Neural progenitor cell (in vitro differentiated cells): ENCODE measurements at regions not wholly inside any gene's neighbourhood (a gene's known extent, or its start where the extent isn't known, plus 50 kb on each side); places are given as distances from the start of the nearest gene placed in this dataset.

Source experiments
- DNase-seq: peaks from one replicate; pipeline ENCODE4 v3.0.0-alpha.2; 2016; ENCODE audit warnings: low spot score
- H2AFZ ChIP-seq: fragments of 200-600 bp; sonication (generic); replicated peaks from 2 replicates; pipeline ENCODE4 v1.6.1; 2016; ENCODE audit warnings: antibody characterized with exemption
- H3F3A ChIP-seq: fragments of 200-600 bp; sonication (generic); 2 replicates; pipeline ENCODE4 v1.6.1; 2016; ENCODE audit warnings: antibody characterized with exemption, low read depth
- H3K27ac ChIP-seq: fragments of 200-600 bp; sonication (generic); 2 replicates; pipeline ENCODE4 v1.5.1; 2016; ENCODE audit warnings: mild to moderate bottlenecking
- H3K27me3 ChIP-seq: fragments of 200-600 bp; sonication (generic); 2 replicates; pipeline ENCODE4 v1.6.1; 2016; ENCODE audit warnings: mild to moderate bottlenecking, moderate library complexity
- H3K36me3 ChIP-seq: fragments of 200-600 bp; sonication (generic); 2 replicates; pipeline ENCODE4 v1.5.1; 2016
- H3K4me1 ChIP-seq: fragments of 200-600 bp; sonication (generic); 2 replicates; pipeline ENCODE4 v1.6.1; 2016; ENCODE audit warnings: mixed run types
- H3K4me2 ChIP-seq: fragments of 200-600 bp; sonication (generic); 2 replicates; pipeline ENCODE4 v1.6.1; 2016
- H3K4me3 ChIP-seq: fragments of 200-600 bp; sonication (generic); 2 replicates; pipeline ENCODE4 v1.5.1; 2016
- H3K79me2 ChIP-seq: fragments of 200-600 bp; sonication (generic); 2 replicates; pipeline ENCODE4 v1.6.1; 2016; ENCODE audit warnings: low read depth
- H3K9ac ChIP-seq: fragments of 200-600 bp; sonication (generic); 2 replicates; pipeline ENCODE4 v1.6.1; 2016
- H3K9me3 ChIP-seq: fragments of 200-600 bp; sonication (generic); 2 replicates; pipeline ENCODE4 v1.5.1; 2016; ENCODE audit warnings: low read depth
- H4K20me1 ChIP-seq: fragments of 200-600 bp; sonication (generic); 2 replicates; pipeline ENCODE4 v1.6.1; 2016; ENCODE audit warnings: low read depth
- H3K27ac Mint-ChIP-seq: 3 replicates; pipeline ENCODE4 v1.8.0; 2021; ENCODE audit warnings: mixed read lengths
- H3K27me3 Mint-ChIP-seq: 2 replicates; pipeline ENCODE4 v1.8.0; 2022; ENCODE audit warnings: low read depth, mild to moderate bottlenecking, inconsistent platforms, moderate library complexity, mixed read lengths; ENCODE audit not compliant: insufficient read depth
- H3K36me3 Mint-ChIP-seq: 3 replicates; pipeline ENCODE4 v1.8.0; 2021; ENCODE audit warnings: mixed read lengths
- H3K4me1 Mint-ChIP-seq: 3 replicates; pipeline ENCODE4 v1.8.0; 2021; ENCODE audit warnings: mixed read lengths
- H3K4me3 Mint-ChIP-seq: 3 replicates; pipeline ENCODE4 v1.8.0; 2021; ENCODE audit warnings: mild to moderate bottlenecking, moderate library complexity, mixed read lengths
- H3K9me3 Mint-ChIP-seq: 3 replicates; pipeline ENCODE4 v1.8.0; 2020; ENCODE audit warnings: mixed read lengths
- EZH2 ChIP-seq: fragments of 200-600 bp; sonication (generic); IDR thresholded peaks from 2 replicates; pipeline ENCODE4 v1.6.1; 2017; ENCODE audit warnings: antibody characterized with exemption, mild to moderate bottlenecking, moderate library complexity
- EZH2phosphoT487 ChIP-seq: fragments of 200-600 bp; sonication (generic); IDR thresholded peaks from 2 replicates; pipeline ENCODE4 v1.6.1; 2017; ENCODE audit warnings: antibody characterized with exemption
- TF ChIP-seq, protein P1 (sequence below): fragments of 200-600 bp; sonication (generic); IDR thresholded peaks from 2 replicates; pipeline ENCODE4 v1.5.1; 2017; ENCODE audit warnings: antibody characterized with exemption, mild to moderate bottlenecking

DNA sequence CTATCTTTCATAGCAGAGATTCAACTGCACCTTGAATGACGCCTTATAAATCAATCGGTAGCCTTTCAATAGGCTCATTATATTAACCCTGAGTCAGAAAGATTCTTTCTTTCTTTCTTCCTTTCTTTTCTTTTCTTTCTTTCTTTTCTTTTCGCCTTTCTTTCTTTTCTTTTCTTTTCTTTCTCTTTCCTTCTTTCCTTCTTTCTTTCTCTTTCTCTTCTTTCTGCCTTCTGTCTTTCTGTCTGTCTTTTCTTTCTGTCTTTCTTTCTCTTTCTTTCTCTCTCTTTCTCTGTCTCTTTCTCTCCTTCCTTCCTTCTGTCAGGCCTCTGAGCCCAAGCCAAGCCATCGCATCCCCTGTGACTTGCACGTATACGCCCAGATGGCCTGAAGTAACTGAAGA lies 86.0 kb upstream of the CLINT1 start:
- Mint-ChIP-seq H3K27me3 (no peaks in the 10 kb centered on the region), H3K4me1 (peaks cover 9% of the 10 kb centered on the region), H3K27ac (peak overlapping the region; percentile 7), H3K36me3 (no peaks in the 10 kb centered on the region), H3K9me3 (no peaks in the 10 kb centered on the region), H3K4me3 (no peak overlapping the region)
- no peaks in the 10 kb centered on the region for H4K20me1 ChIP-seq
- H3K9me3 ChIP-seq, result no peaks in the 10 kb centered on the region
- no peak for DNase-seq
- no peak overlapping the region for H3K4me3 ChIP-seq
- no peak overlapping the region for H3K27ac ChIP-seq
- no peak overlapping the region for H2AFZ ChIP-seq
- no peaks in the 10 kb centered on the region for H3K79me2 ChIP-seq
- no peaks in the 10 kb centered on the region for H3K27me3 ChIP-seq
- peaks cover 3% of the 10 kb centered on the region for H3K4me1 ChIP-seq
- H3K9ac ChIP-seq, result no peak overlapping the region
- TF ChIP-seq EZH2 (no peak), EZH2phosphoT487 (no peak)
- TF ChIP-seq, protein P1, sequence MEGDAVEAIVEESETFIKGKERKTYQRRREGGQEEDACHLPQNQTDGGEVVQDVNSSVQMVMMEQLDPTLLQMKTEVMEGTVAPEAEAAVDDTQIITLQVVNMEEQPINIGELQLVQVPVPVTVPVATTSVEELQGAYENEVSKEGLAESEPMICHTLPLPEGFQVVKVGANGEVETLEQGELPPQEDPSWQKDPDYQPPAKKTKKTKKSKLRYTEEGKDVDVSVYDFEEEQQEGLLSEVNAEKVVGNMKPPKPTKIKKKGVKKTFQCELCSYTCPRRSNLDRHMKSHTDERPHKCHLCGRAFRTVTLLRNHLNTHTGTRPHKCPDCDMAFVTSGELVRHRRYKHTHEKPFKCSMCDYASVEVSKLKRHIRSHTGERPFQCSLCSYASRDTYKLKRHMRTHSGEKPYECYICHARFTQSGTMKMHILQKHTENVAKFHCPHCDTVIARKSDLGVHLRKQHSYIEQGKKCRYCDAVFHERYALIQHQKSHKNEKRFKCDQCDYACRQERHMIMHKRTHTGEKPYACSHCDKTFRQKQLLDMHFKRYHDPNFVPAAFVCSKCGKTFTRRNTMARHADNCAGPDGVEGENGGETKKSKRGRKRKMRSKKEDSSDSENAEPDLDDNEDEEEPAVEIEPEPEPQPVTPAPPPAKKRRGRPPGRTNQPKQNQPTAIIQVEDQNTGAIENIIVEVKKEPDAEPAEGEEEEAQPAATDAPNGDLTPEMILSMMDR, result no peak
- H3K36me3 ChIP-seq, result no peaks in the 10 kb centered on the region
- H3K4me2 ChIP-seq, result no peak overlapping the region
- no peaks in the 10 kb centered on the region for H3F3A ChIP-seq

DNA sequence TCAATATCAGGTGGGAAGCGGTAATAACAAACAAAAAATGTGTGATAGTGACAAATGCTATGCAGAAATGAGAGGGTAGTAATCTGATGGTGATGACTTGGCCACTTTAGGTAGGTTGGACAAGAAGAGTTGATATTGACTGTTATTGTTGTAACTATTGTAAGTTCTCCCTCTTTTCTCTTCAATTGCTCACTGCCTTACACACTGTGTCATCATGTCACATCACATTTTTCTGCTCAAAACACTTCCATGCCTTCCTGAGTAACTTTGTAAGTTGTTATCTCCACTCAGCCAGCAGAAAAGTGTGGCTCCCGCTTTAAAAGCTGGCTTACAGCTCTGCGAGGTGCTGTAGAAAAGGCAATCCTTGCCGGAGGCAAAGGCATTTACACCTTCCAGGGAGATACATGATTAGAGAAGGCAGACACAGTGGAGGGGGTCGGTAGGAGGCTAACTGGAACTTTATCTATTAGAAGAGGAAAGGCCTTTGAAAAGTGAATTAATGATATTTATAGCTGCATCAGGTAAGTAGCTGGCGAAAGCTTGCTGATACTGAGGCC lies 85.2 kb upstream of the CLINT1 start:
- Mint-ChIP-seq H3K4me1 (peaks cover 9% of the 10 kb centered on the region), H3K27me3 (no peaks in the 10 kb centered on the region), H3K27ac (no peak overlapping the region), H3K36me3 (no peaks in the 10 kb centered on the region), H3K9me3 (no peaks in the 10 kb centered on the region), H3K4me3 (no peak overlapping the region)
- Histone ChIP-seq H3K9me3 (no peaks in the 10 kb centered on the region), H3K27me3 (no peaks in the 10 kb centered on the region), H3K9ac (no peak overlapping the region), H3K27ac (no peak overlapping the region), H4K20me1 (no peaks in the 10 kb centered on the region), H3K4me2 (no peak overlapping the region), H2AFZ (no peak overlapping the region), H3K4me1 (peaks cover 3% of the 10 kb centered on the region), H3K36me3 (no peaks in the 10 kb centered on the region), H3F3A (no peaks in the 10 kb centered on the region), H3K79me2 (no peaks in the 10 kb centered on the region), H3K4me3 (no peak overlapping the region)
- peak; percentile 15 for DNase-seq
- TF ChIP-seq EZH2phosphoT487, result no peak
- TF ChIP-seq, protein P1, result no peak
- TF ChIP-seq EZH2, result no peak

DNA sequence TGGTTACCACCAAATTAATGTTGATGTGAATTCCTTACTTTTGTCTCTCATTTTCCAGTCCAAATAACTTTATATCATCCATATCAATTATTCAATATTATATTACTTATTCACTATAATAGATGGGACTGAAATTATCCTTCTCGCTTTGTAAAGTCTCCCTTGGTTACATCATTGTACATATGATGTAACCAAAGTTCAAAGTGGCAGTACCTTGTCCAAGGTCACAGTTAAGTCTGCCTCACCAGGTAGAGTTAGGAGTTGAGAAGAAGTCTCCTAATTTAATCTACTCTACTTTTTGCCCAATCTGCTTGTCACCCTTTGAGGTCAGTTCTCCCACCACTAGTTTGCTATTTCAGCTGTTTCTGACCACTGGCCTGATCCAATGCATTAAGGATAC lies 83.7 kb upstream of the CLINT1 start:
- H3K4me3 ChIP-seq, result no peak overlapping the region
- H3K27me3 Mint-ChIP-seq, result no peaks in the 10 kb centered on the region
- H3K9ac ChIP-seq, result no peak overlapping the region
- no peaks in the 10 kb centered on the region for H3F3A ChIP-seq
- H3K79me2 ChIP-seq, result no peaks in the 10 kb centered on the region
- H3K4me3 Mint-ChIP-seq, result no peak overlapping the region
- H4K20me1 ChIP-seq, result no peaks in the 10 kb centered on the region
- H3K27ac Mint-ChIP-seq, result no peak overlapping the region
- no peaks in the 10 kb centered on the region for H3K27me3 ChIP-seq
- H3K27ac ChIP-seq, result no peak overlapping the region
- no peaks in the 10 kb centered on the region for H3K36me3 Mint-ChIP-seq
- DNase-seq, result no peak
- no peaks in the 10 kb centered on the region for H3K36me3 ChIP-seq
- no peaks in the 10 kb centered on the region for H3K9me3 Mint-ChIP-seq
- H3K4me1 ChIP-seq, result no peaks in the 10 kb centered on the region
- no peak overlapping the region for H3K4me2 ChIP-seq
- TF ChIP-seq EZH2phosphoT487 (no peak), EZH2 (no peak)
- TF ChIP-seq, protein P1, result no peak
- no peak overlapping the region for H2AFZ ChIP-seq
- H3K4me1 Mint-ChIP-seq, result peaks cover 3% of the 10 kb centered on the region
- no peaks in the 10 kb centered on the region for H3K9me3 ChIP-seq
